ENCODE measurements at regions not wholly inside any gene's neighbourhood (a gene's known extent, or its start where the extent isn't known, plus 50 kb on each side); places are given as distances from the start of the nearest gene placed in this dataset.
A peak's percentile ranks its signal among the peaks of the same experiment; 100 is the strongest.

DNA sequence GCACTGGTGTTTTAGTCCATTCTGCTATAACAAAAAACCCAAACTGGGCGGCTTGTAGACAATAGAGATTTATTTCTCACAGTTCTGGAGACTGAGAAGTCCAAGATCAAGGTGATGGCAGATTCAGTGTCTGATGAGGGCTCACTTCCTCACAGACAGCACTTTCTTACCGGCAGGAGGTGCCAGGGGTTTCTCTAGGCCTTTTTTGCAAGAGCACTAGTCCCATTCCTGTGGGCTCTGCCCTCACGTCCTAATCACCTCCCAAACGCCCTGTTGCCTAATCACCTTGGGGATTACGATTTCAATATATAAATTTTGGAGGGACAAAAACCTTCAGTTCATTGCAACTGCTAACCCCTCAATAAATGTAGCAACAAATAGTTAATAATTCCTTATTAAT lies 140.0 kb upstream of the SGK1 start:
- no peak for FAIRE-seq
- no peak overlapping the region for H3K4me3 ChIP-seq
- ChIA-PET CTCF (no interaction called here), POLR2A (no interaction called here)
- peak in 1 of 2 experiments; percentile 36; a peak in 1 of 6 replicates for ATAC-seq
- peak overlapping the region in 1 of 2 experiments; percentile 55; a peak in 2 of 6 replicates for H3K27ac ChIP-seq
- DNase-seq (ENCODE audit: low read depth in 1 of 2, low spot score in 1 of 2) = peak in 1 of 2 experiments; percentile 34
- TF ChIP-seq RAD21 (conservative IDR thresholded peaks at IDR 0.05 in 1 of 2, IDR thresholded peaks at IDR 0.05 in 1 of 2) = peak in 1 of 2 experiments; percentile 30; a peak in 2 of 5 replicates
- no peak for TF ChIP-seq HOXA7 (CRISPR knock-in tag; IDR thresholded peaks at IDR 0.05)
- no peaks in the 10 kb centered on the region for H3K9me3 ChIP-seq
- WGBS (ENCODE audit: missing lambda C conversion rate) = 76% methylated on average over 5 of the region's 5 CpGs
- no peak overlapping the region for H3K4me2 ChIP-seq
- peaks cover 8% of the 10 kb centered on the region; the same call in 1 of the 3 replicates for H3K4me1 ChIP-seq

DNA sequence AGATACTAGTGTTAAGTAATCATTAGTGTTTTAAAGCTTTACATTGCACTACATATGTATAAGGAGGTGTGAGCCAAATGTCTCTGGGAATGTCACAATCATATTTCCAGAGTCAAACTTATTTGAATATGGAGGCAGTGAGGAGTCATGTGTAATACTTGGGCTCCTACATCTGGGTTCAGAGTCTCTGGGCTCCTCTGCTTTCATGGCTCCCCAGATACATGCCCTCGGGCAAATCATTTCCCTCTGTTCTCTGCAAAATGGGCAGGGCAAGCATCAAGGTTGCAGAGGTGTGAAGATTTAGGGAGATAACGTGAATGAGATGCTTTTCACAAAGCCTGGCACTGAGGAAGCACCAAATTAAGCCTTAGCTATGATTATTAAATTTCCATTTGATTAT lies 138.3 kb upstream of the SGK1 start:
- no peak overlapping the region for H3K27ac ChIP-seq
- H3K4me3 ChIP-seq = no peak overlapping the region
- no peak for DNase-seq (ENCODE audit: low read depth in 1 of 2, low spot score in 1 of 2)
- ChIA-PET POLR2A (no interaction called here), CTCF (interaction anchor here (0.6 kb wide), 1 partner anchor 93 kb away, joined by 4 read pairs; no protein-coding TSS in a partner anchor)
- no peak for ATAC-seq
- H3K4me2 ChIP-seq = no peak overlapping the region
- H3K4me1 ChIP-seq = peaks cover 8% of the 10 kb centered on the region; the same call in 1 of the 3 replicates
- no peaks in the 10 kb centered on the region for H3K9me3 ChIP-seq
- no peak for FAIRE-seq
- WGBS (ENCODE audit: missing lambda C conversion rate) = 78% methylated on average over 2 of the region's 2 CpGs
- TF ChIP-seq EHF (CRISPR knock-in tag; IDR thresholded peaks at IDR 0.05) (no peak), MYC (IDR thresholded peaks at IDR 0.05; ENCODE audit: borderline replicate concordance, low read length) (no peak), CEBPB (IDR thresholded peaks at IDR 0.05) (no peak)
- TF ChIP-seq, protein P1, sequence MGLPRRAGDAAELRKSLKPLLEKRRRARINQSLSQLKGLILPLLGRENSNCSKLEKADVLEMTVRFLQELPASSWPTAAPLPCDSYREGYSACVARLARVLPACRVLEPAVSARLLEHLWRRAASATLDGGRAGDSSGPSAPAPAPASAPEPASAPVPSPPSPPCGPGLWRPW (IDR thresholded peaks at IDR 0.05) = no peak
- TF ChIP-seq, protein P2, sequence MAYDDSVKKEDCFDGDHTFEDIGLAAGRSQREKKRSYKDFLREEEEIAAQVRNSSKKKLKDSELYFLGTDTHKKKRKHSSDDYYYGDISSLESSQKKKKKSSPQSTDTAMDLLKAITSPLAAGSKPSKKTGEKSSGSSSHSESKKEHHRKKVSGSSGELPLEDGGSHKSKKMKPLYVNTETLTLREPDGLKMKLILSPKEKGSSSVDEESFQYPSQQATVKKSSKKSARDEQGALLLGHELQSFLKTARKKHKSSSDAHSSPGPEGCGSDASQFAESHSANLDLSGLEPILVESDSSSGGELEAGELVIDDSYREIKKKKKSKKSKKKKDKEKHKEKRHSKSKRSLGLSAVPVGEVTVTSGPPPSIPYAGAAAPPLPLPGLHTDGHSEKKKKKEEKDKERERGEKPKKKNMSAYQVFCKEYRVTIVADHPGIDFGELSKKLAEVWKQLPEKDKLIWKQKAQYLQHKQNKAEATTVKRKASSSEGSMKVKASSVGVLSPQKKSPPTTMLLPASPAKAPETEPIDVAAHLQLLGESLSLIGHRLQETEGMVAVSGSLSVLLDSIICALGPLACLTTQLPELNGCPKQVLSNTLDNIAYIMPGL (CRISPR knock-in tag; IDR thresholded peaks at IDR 0.05; ENCODE audit: borderline replicate concordance) = no peak

DNA sequence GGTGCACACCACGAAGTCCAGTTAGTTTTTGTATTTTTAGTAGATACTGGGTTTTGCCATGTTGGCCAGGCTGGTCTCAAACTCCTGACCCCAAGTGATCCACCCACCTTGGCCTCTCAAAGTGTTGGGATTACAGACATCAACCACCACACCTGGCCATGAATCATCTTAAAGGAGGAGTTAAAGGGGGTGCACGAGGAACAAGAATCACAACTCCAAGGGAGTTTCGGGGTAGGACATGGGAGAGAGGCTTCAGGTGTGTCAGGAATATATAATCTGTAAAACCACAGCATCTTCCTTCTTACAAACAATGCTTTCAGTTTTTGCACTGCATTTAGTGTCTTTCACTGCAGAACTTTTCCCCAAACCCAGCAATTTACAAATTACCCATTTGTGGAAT lies 137.4 kb upstream of the SGK1 start:
- WGBS (ENCODE audit: missing lambda C conversion rate) = 71% methylated on average over 3 of the region's 3 CpGs
- no peak for ATAC-seq
- FAIRE-seq = no peak

More for the DNA sequence above, 137.4 kb upstream of the SGK1 start:
- Histone ChIP-seq H3K9me3 (no peaks in the 10 kb centered on the region), H3K4me3 (no peak overlapping the region), H3K27ac (no peak overlapping the region), H3K4me2 (no peak overlapping the region), H3K4me1 (peaks cover 8% of the 10 kb centered on the region; the same call in 1 of the 3 replicates)
- TF ChIP-seq HDAC2 (IDR thresholded peaks at IDR 0.05) (no peak), SREBF2 (IDR thresholded peaks at IDR 0.05) (no peak), RFX5 (IDR thresholded peaks at IDR 0.05) (no peak), CBX8 (IDR thresholded peaks at IDR 0.05) (no peak), TP53 (CRISPR knock-in tag; IDR thresholded peaks at IDR 0.05) (no peak), FOSL2 (IDR thresholded peaks at IDR 0.05) (no peak), FOSL2 (CRISPR knock-in tag; IDR thresholded peaks at IDR 0.05) (no peak), SMC3 (IDR thresholded peaks at IDR 0.05) (no peak), EHMT2 (IDR thresholded peaks at IDR 0.05; ENCODE audit: low read depth) (no peak), MYC (IDR thresholded peaks at IDR 0.05; ENCODE audit: borderline replicate concordance, low read length) (no peak), POLR2AphosphoS2 (conservative IDR thresholded peaks at IDR 0.05; ENCODE audit: low read length) (no peak), EP300 (IDR thresholded peaks at IDR 0.05) (no peak), CEBPB (IDR thresholded peaks at IDR 0.05) (no peak)
- TF ChIP-seq, protein P3, sequence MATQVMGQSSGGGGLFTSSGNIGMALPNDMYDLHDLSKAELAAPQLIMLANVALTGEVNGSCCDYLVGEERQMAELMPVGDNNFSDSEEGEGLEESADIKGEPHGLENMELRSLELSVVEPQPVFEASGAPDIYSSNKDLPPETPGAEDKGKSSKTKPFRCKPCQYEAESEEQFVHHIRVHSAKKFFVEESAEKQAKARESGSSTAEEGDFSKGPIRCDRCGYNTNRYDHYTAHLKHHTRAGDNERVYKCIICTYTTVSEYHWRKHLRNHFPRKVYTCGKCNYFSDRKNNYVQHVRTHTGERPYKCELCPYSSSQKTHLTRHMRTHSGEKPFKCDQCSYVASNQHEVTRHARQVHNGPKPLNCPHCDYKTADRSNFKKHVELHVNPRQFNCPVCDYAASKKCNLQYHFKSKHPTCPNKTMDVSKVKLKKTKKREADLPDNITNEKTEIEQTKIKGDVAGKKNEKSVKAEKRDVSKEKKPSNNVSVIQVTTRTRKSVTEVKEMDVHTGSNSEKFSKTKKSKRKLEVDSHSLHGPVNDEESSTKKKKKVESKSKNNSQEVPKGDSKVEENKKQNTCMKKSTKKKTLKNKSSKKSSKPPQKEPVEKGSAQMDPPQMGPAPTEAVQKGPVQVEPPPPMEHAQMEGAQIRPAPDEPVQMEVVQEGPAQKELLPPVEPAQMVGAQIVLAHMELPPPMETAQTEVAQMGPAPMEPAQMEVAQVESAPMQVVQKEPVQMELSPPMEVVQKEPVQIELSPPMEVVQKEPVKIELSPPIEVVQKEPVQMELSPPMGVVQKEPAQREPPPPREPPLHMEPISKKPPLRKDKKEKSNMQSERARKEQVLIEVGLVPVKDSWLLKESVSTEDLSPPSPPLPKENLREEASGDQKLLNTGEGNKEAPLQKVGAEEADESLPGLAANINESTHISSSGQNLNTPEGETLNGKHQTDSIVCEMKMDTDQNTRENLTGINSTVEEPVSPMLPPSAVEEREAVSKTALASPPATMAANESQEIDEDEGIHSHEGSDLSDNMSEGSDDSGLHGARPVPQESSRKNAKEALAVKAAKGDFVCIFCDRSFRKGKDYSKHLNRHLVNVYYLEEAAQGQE (IDR thresholded peaks at IDR 0.05) = no peak
- TF ChIP-seq, protein P4, sequence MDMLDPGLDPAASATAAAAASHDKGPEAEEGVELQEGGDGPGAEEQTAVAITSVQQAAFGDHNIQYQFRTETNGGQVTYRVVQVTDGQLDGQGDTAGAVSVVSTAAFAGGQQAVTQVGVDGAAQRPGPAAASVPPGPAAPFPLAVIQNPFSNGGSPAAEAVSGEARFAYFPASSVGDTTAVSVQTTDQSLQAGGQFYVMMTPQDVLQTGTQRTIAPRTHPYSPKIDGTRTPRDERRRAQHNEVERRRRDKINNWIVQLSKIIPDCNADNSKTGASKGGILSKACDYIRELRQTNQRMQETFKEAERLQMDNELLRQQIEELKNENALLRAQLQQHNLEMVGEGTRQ (IDR thresholded peaks at IDR 0.05) = no peak
- TF ChIP-seq, protein P5, sequence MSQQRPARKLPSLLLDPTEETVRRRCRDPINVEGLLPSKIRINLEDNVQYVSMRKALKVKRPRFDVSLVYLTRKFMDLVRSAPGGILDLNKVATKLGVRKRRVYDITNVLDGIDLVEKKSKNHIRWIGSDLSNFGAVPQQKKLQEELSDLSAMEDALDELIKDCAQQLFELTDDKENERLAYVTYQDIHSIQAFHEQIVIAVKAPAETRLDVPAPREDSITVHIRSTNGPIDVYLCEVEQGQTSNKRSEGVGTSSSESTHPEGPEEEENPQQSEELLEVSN (IDR thresholded peaks at IDR 0.05; ENCODE audit: borderline replicate concordance, low read depth) = no peak
- TF ChIP-seq, protein P6, sequence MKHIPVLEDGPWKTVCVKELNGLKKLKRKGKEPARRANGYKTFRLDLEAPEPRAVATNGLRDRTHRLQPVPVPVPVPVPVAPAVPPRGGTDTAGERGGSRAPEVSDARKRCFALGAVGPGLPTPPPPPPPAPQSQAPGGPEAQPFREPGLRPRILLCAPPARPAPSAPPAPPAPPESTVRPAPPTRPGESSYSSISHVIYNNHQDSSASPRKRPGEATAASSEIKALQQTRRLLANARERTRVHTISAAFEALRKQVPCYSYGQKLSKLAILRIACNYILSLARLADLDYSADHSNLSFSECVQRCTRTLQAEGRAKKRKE (CRISPR knock-in tag; IDR thresholded peaks at IDR 0.05; ENCODE audit: low read depth) = no peak
- CTCF ChIA-PET = no interaction called here
- no peak for DNase-seq (ENCODE audit: low read depth in 1 of 2, low spot score in 1 of 2)
- POLR2A ChIA-PET = no interaction called here
